H1 (cell line): ENCODE measurements at regions not wholly inside any gene's neighbourhood (a gene's known extent, or its start where the extent isn't known, plus 50 kb on each side); places are given as distances from the start of the nearest gene placed in this dataset.

Source experiments
- CTCF ChIA-PET: fragments of 300-600 bp; sonication (Branson Sonifier 250); formaldehyde crosslinking; loops from one replicate; lab custom pipeline; 2021; ENCODE audit not compliant: partially characterized antibody; lab: Charles Lee
- POLR2A ChIA-PET: fragments of 300-600 bp; sonication (Branson Sonifier 250); formaldehyde crosslinking; loops from one replicate; lab custom pipeline; 2021; ENCODE audit warnings: inconsistent platforms; ENCODE audit not compliant: partially characterized antibody; lab: Charles Lee
- DNase-seq, 2 experiments: peaks; one replicate each; pipeline versions ENCODE4 v3.0.0 to v3.0.0-alpha.2; 2010 to 2022; ENCODE audit warnings: low spot score in 2 of 2, low read depth in 1 of 2, mixed read lengths in 1 of 2
- FAIRE-seq: peaks from 2 replicates; lab custom pipeline; 2011; peaks lifted over from hg19 to GRCh38; lab: Jason Lieb, UNC
- H2AFZ ChIP-seq: 2 replicates; pipeline ENCODE4 v1.8.1; 2012; ENCODE audit warnings: low read length, inconsistent platforms
- H2AK5ac ChIP-seq: 2 replicates; pipeline ENCODE4 v1.6.1; 2013; ENCODE audit warnings: low read depth, low read length
- H2BK120ac ChIP-seq: replicated peaks from 2 replicates; pipeline ENCODE3; 2013; ENCODE audit warnings: low read depth, low read length, inconsistent platforms
- H2BK12ac ChIP-seq: 2 replicates; pipeline ENCODE4 v1.6.1; 2013; ENCODE audit warnings: low read depth, low read length
- H2BK15ac ChIP-seq: 2 replicates; pipeline ENCODE4 v1.6.1; 2013; ENCODE audit warnings: low read length
- H2BK20ac ChIP-seq: 2 replicates; pipeline ENCODE4 v1.6.1; 2013; ENCODE audit warnings: low read length
- H2BK5ac ChIP-seq: 2 replicates; pipeline ENCODE4 v1.6.1; 2013; ENCODE audit warnings: low read depth, low read length
- H3K14ac ChIP-seq: 2 replicates; pipeline ENCODE4 v1.6.1; 2013; ENCODE audit warnings: inconsistent platforms; ENCODE audit not compliant: insufficient read length
- H3K18ac ChIP-seq: 2 replicates; pipeline ENCODE4 v1.6.1; 2013; ENCODE audit warnings: low read length; ENCODE audit errors: extremely low read depth
- H3K23ac ChIP-seq: 2 replicates; pipeline ENCODE4 v1.6.1; 2013; ENCODE audit warnings: inconsistent platforms; ENCODE audit not compliant: insufficient read length
- H3K23me2 ChIP-seq: 2 replicates; pipeline ENCODE4 v1.6.1; 2013; ENCODE audit warnings: low read depth, low read length
- H3K27ac ChIP-seq: 2 replicates; pipeline ENCODE4 v1.6.1; 2011; ENCODE audit warnings: low read depth, low read length, inconsistent platforms
- H3K27me3 ChIP-seq, 4 experiments: replicated peaks in 1 of 4; 1 replicate in 1 of 4; 2 replicates in 3 of 4; pipeline versions ENCODE4 v1.6.1 to v1.8.1; 2011 to 2013; ENCODE audit warnings: low read length in 3 of 4, mild to moderate bottlenecking in 3 of 4, inconsistent platforms in 2 of 4, mixed read lengths in 2 of 4, moderate library complexity in 1 of 4; ENCODE audit not compliant: control insufficient read depth in 3 of 4, insufficient read depth in 3 of 4; ENCODE audit errors: extremely low read depth in 1 of 4
- H3K36me3 ChIP-seq, 4 experiments: 2 replicates each; pipeline versions ENCODE4 v1.6.1 to v1.8.1; 2011 to 2013; ENCODE audit warnings: mild to moderate bottlenecking in 4 of 4, low read length in 3 of 4, moderate library complexity in 2 of 4, control low read depth in 1 of 4, inconsistent platforms in 1 of 4; ENCODE audit not compliant: insufficient read depth in 4 of 4, control insufficient read depth in 2 of 4
- H3K4ac ChIP-seq: replicated peaks from 2 replicates; pipeline ENCODE3; 2013; ENCODE audit warnings: low read length, low read depth, mixed read lengths, inconsistent platforms; ENCODE audit not compliant: insufficient read length
- H3K4me1 ChIP-seq, 4 experiments: replicated peaks in 1 of 4; 1 replicate in 1 of 4; 2 replicates in 3 of 4; pipeline versions ENCODE4 v1.6.1 to v1.8.1; 2011 to 2013; ENCODE audit warnings: low read length in 3 of 4, inconsistent platforms in 2 of 4, mixed read lengths in 1 of 4; ENCODE audit not compliant: insufficient read depth in 4 of 4, control insufficient read depth in 3 of 4
- H3K4me2 ChIP-seq, 2 experiments: 2 replicates each; pipeline versions ENCODE4 v1.6.1 to v1.8.1; 2011 to 2013; ENCODE audit warnings: low read depth in 2 of 2, low read length in 2 of 2, control low read depth in 1 of 2, inconsistent platforms in 1 of 2, mild to moderate bottlenecking in 1 of 2; ENCODE audit not compliant: insufficient read depth in 1 of 2
- H3K4me3 ChIP-seq, 4 experiments: fragments of 200-600, 300-600 bp in 1 of 4; sonication (generic), shearing (Covaris generic), sonication (Bioruptor Twin) in 1 of 4; 2 replicates each; pipeline versions ENCODE4 v1.5.1 to v1.8.1; 2011 to 2016; ENCODE audit warnings: low read length in 4 of 4, low read depth in 3 of 4, control low read depth in 2 of 4, inconsistent platforms in 2 of 4, mild to moderate bottlenecking in 2 of 4, mixed read lengths in 1 of 4, moderate library complexity in 1 of 4; ENCODE audit not compliant: insufficient read depth in 2 of 4; ENCODE audit errors: extremely low read depth in 1 of 4
- H3K56ac ChIP-seq: replicated peaks from 2 replicates; pipeline ENCODE3; 2013; ENCODE audit warnings: low read depth, mild to moderate bottlenecking, mixed read lengths, low read length, inconsistent platforms; ENCODE audit not compliant: insufficient read length
- H3K79me1 ChIP-seq: 2 replicates; pipeline ENCODE4 v1.6.1; 2013; ENCODE audit warnings: low read depth, low read length, control low read depth
- H3K79me2 ChIP-seq, 2 experiments: 2 replicates each; pipeline versions ENCODE4 v1.6.1 to v1.8.1; 2012 to 2013; ENCODE audit warnings: low read length in 2 of 2, mild to moderate bottlenecking in 2 of 2, inconsistent platforms in 1 of 2; ENCODE audit not compliant: insufficient read depth in 2 of 2, control insufficient read depth in 1 of 2
- H3K9ac ChIP-seq, 4 experiments: replicated peaks in 1 of 4; 1 replicate in 1 of 4; 2 replicates in 3 of 4; pipeline versions ENCODE4 v1.6.1 to v1.8.1; 2011 to 2013; ENCODE audit warnings: low read depth in 3 of 4, low read length in 3 of 4, control low read depth in 2 of 4, mild to moderate bottlenecking in 2 of 4, moderate library complexity in 2 of 4, inconsistent platforms in 1 of 4; ENCODE audit errors: extremely low read depth in 1 of 4
- H3K9me3 ChIP-seq, 2 experiments: 2 replicates each; pipeline versions ENCODE4 v1.6.1 to v1.8.1; 2012 to 2013; ENCODE audit warnings: mild to moderate bottlenecking in 2 of 2, moderate library complexity in 2 of 2, control low read depth in 1 of 2, inconsistent platforms in 1 of 2, low read depth in 1 of 2, low read length in 1 of 2, mixed read lengths in 1 of 2; ENCODE audit not compliant: insufficient read depth in 2 of 2
- H4K20me1 ChIP-seq, 2 experiments: replicated peaks in 1 of 2; 2 replicates each; pipeline versions ENCODE3 to v1.8.1; 2011 to 2013; ENCODE audit warnings: inconsistent platforms in 2 of 2, low read length in 2 of 2, mild to moderate bottlenecking in 1 of 2; ENCODE audit not compliant: insufficient read depth in 2 of 2, control insufficient read depth in 1 of 2
- H4K5ac ChIP-seq: 2 replicates; pipeline ENCODE4 v1.6.1; 2013; ENCODE audit warnings: low read length, low read depth, mixed read lengths, inconsistent platforms; ENCODE audit not compliant: insufficient read length
- H4K8ac ChIP-seq: 2 replicates; pipeline ENCODE4 v1.8.0; 2013; ENCODE audit warnings: mild to moderate bottlenecking, moderate library complexity, low read length, inconsistent platforms; ENCODE audit not compliant: insufficient read depth; ENCODE audit errors: extremely low read depth
- H4K91ac ChIP-seq: replicated peaks from 2 replicates; pipeline ENCODE3; 2013; ENCODE audit warnings: low read length, mixed read lengths, inconsistent platforms; ENCODE audit not compliant: insufficient read length
- CHD1 ChIP-seq: IDR thresholded peaks from 2 replicates; pipeline ENCODE4 v1.6.1; 2012; ENCODE audit warnings: low read depth, low read length, improper control_type of control experiment
- CTCF ChIP-seq, 3 experiments: IDR thresholded peaks; 1 replicate in 2 of 3; 2 replicates in 1 of 3; pipeline versions ENCODE4 v1.5.1 to v1.6.1; 2011; ENCODE audit warnings: low read length in 3 of 3, mild to moderate bottlenecking in 3 of 3, inconsistent platforms in 2 of 3, low read depth in 1 of 3, moderate library complexity in 1 of 3; ENCODE audit not compliant: insufficient read depth in 1 of 3; ENCODE audit errors: control extremely low read depth in 1 of 3
- KDM5A ChIP-seq: fragments of 200-600 bp; IDR thresholded peaks from 2 replicates; pipeline ENCODE4 v1.7.1; 2012; ENCODE audit warnings: mild to moderate bottlenecking, low read length, inconsistent platforms, mixed read lengths
- WGBS, 2 experiments: shearing (Covaris generic) in 1 of 2; methylation state at CpG; one replicate each; pipeline versions ENCODE4 v1.1.6 to v1.1.7; 2013 to 2015; ENCODE audit warnings: low lambda C conversion rate in 2 of 2, mixed read lengths in 2 of 2, inconsistent platforms in 1 of 2, low coverage in 1 of 2, missing lambda C conversion rate in 1 of 2; ENCODE audit not compliant: insufficient replicate concordance in 2 of 2, insufficient coverage in 1 of 2, insufficient read length in 1 of 2; ENCODE audit errors: extremely low coverage in 1 of 2, missing lambda C conversion rate in 1 of 2; 5-methylcytosine and 5-hydroxymethylcytosine counted together

- Histone ChIP-seq H3K27me3 (peaks cover 0 to 1% (median 0%) of the 10 kb centered on the region in 4 experiments; a peak in 1 of 7 replicates), H3K56ac (no peak overlapping the region), H3K36me3 (no peaks in the 10 kb centered on the region), H2BK12ac (no peak overlapping the region), H4K5ac (no peak overlapping the region), H4K8ac (no peak overlapping the region), H2BK15ac (no peak overlapping the region), H3K27ac (no peak overlapping the region), H2BK120ac (no peak overlapping the region), H3K9me3 (peaks cover 0 to 7% of the 10 kb centered on the region in 2 experiments; a peak in 3 of 4 replicates), H3K23me2 (no peaks in the 10 kb centered on the region), H2BK5ac (no peak overlapping the region), H3K23ac (no peak overlapping the region), H2AK5ac (no peak overlapping the region), H4K91ac (no peak overlapping the region), H3K9ac (no peak overlapping the region), H3K4me1 (peaks cover 0 to 9% (median 3%) of the 10 kb centered on the region in 4 experiments; a peak in 2 of 7 replicates), H3K4me2 (no peak overlapping the region; a peak in 1 of 4 replicates), H2AFZ (no peak overlapping the region), H3K4me3 (no peak overlapping the region), H3K79me1 (no peaks in the 10 kb centered on the region), H3K14ac (no peak overlapping the region), H3K18ac (no peak overlapping the region), H3K79me2 (no peaks in the 10 kb centered on the region), H2BK20ac (no peak overlapping the region), H3K4ac (no peak overlapping the region), H4K20me1 (no peaks in the 10 kb centered on the region)
- no peak for FAIRE-seq
- TF ChIP-seq KDM5A (no peak), CTCF (IDR thresholded peaks at IDR 0.05; ENCODE audit: control extremely low read depth in 1 of 3, insufficient read depth in 1 of 3, low read depth in 1 of 3, low read length in 3 of 3) (no peak), CHD1 (no peak)
- DNase-seq: no peak
- CTCF ChIA-PET: interaction anchor here (0.6 to 1.1 kb wide), 2 partner anchors 32 to 93 kb away, joined by 3 read pairs; no protein-coding TSS in a partner anchor
- POLR2A ChIA-PET: no interaction called here
- WGBS, 2 experiments: 86% methylated on average over 5 of the region's 5 CpGs; no CpG with 5 or more reads in 1 of the 2 experiments
Observed at GRCh38 chr15:81443040-81443820, 69.2 kb upstream of the TMC3 start.
